Loucy (cell line): ENCODE measurements at regions not wholly inside any gene's neighbourhood (a gene's known extent, or its start where the extent isn't known, plus 50 kb on each side); places are given as distances from the start of the nearest gene placed in this dataset.

Experiments used
- H2AFZ ChIP-seq: fragments of 200-600 bp; sonication (generic); 2 replicates; pipeline ENCODE4 v1.6.0; 2016; ENCODE audit warnings: antibody characterized with exemption, mild to moderate bottlenecking, low read length, moderate library complexity
- H3F3A ChIP-seq: fragments of 200-600 bp; 2 replicates; pipeline ENCODE4 v1.6.0; 2016; ENCODE audit warnings: antibody characterized with exemption, low read depth, mild to moderate bottlenecking
- H3K27me3 ChIP-seq: fragments of 200-600 bp; sonication (generic); 2 replicates; pipeline ENCODE4 v1.6.1; 2014; ENCODE audit warnings: low read length, mild to moderate bottlenecking; ENCODE audit not compliant: insufficient read depth, poor library complexity, severe bottlenecking
- H3K36me3 ChIP-seq: fragments of 200-600 bp; sonication (generic); 2 replicates; pipeline ENCODE4 v1.6.1; 2016; ENCODE audit warnings: low read length; ENCODE audit not compliant: insufficient read depth
- H3K4me1 ChIP-seq: fragments of 200-600 bp; sonication (generic); 2 replicates; pipeline ENCODE4 v1.5.1; 2014; ENCODE audit warnings: low read length, mild to moderate bottlenecking; ENCODE audit not compliant: insufficient read depth, poor library complexity, severe bottlenecking
- H3K4me2 ChIP-seq: fragments of 200-600 bp; sonication (generic); 2 replicates; pipeline ENCODE4 v1.6.0; 2014; ENCODE audit warnings: antibody characterized with exemption, low read length, low read depth, mild to moderate bottlenecking; ENCODE audit not compliant: poor library complexity, severe bottlenecking
- H3K4me3 ChIP-seq: fragments of 200-600 bp; sonication (generic); 2 replicates; pipeline ENCODE4 v1.5.1; 2014; ENCODE audit warnings: low read length, mild to moderate bottlenecking, mixed read lengths; ENCODE audit not compliant: poor library complexity, severe bottlenecking
- H3K79me2 ChIP-seq: fragments of 200-600 bp; sonication (generic); 2 replicates; pipeline ENCODE4 v1.6.1; 2014; ENCODE audit warnings: low read length; ENCODE audit not compliant: insufficient read depth
- H3K9ac ChIP-seq: fragments of 200-600 bp; sonication (generic); 2 replicates; pipeline ENCODE4 v1.6.0; 2014; ENCODE audit warnings: mild to moderate bottlenecking, low read depth, low read length, moderate library complexity; ENCODE audit not compliant: poor library complexity, severe bottlenecking
- H3K9me2 ChIP-seq: fragments of 200-600 bp; sonication (generic); replicated peaks from 2 replicates; pipeline ENCODE4 v1.6.1; 2016; ENCODE audit warnings: low read depth, low read length, mixed read lengths
- H3K9me3 ChIP-seq: fragments of 200-600 bp; sonication (generic); 2 replicates; pipeline ENCODE4 v1.6.1; 2014; ENCODE audit warnings: mild to moderate bottlenecking, antibody characterized with exemption, low read length, low read depth; ENCODE audit not compliant: insufficient read depth
- H4K20me1 ChIP-seq: fragments of 200-600 bp; sonication (generic); 2 replicates; pipeline ENCODE4 v1.6.0; 2014; ENCODE audit warnings: antibody characterized with exemption, low read length, mild to moderate bottlenecking; ENCODE audit not compliant: insufficient read depth, poor library complexity, severe bottlenecking
- EZH2phosphoT487 ChIP-seq: fragments of 200-600 bp; IDR thresholded peaks from 2 replicates; pipeline ENCODE4 v1.6.1; 2018; ENCODE audit warnings: antibody characterized with exemption, mild to moderate bottlenecking, moderate library complexity, borderline replicate concordance
- TF ChIP-seq, protein P1 (sequence below): fragments of 200-600 bp; sonication (generic); conservative IDR thresholded peaks from 2 replicates; pipeline ENCODE4 v1.5.1; 2014; ENCODE audit warnings: mild to moderate bottlenecking, antibody characterized with exemption, low read length

- Histone ChIP-seq H2AFZ (no peak overlapping the region), H3K27me3 (no peaks in the 10 kb centered on the region), H3K4me3 (no peak overlapping the region), H3K9ac (no peak overlapping the region), H3K4me1 (no peaks in the 10 kb centered on the region), H3F3A (no peaks in the 10 kb centered on the region), H3K9me3 (no peaks in the 10 kb centered on the region), H3K36me3 (no peaks in the 10 kb centered on the region), H4K20me1 (no peaks in the 10 kb centered on the region), H3K9me2 (no peaks in the 10 kb centered on the region), H3K4me2 (no peak overlapping the region), H3K79me2 (no peaks in the 10 kb centered on the region)
- TF ChIP-seq, protein P1, sequence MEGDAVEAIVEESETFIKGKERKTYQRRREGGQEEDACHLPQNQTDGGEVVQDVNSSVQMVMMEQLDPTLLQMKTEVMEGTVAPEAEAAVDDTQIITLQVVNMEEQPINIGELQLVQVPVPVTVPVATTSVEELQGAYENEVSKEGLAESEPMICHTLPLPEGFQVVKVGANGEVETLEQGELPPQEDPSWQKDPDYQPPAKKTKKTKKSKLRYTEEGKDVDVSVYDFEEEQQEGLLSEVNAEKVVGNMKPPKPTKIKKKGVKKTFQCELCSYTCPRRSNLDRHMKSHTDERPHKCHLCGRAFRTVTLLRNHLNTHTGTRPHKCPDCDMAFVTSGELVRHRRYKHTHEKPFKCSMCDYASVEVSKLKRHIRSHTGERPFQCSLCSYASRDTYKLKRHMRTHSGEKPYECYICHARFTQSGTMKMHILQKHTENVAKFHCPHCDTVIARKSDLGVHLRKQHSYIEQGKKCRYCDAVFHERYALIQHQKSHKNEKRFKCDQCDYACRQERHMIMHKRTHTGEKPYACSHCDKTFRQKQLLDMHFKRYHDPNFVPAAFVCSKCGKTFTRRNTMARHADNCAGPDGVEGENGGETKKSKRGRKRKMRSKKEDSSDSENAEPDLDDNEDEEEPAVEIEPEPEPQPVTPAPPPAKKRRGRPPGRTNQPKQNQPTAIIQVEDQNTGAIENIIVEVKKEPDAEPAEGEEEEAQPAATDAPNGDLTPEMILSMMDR, result no peak
- no peak for TF ChIP-seq EZH2phosphoT487
Measured at GRCh38 chr11:121727942-121728341, 275.2 kb upstream of the SORL1-AS1 start.

GRCh38 chr11:121723246-121723741, 270.5 kb upstream of the SORL1-AS1 start:
- H3F3A ChIP-seq, result no peaks in the 10 kb centered on the region
- H3K4me3 ChIP-seq, result no peak overlapping the region
- H3K79me2 ChIP-seq, result no peaks in the 10 kb centered on the region
- no peaks in the 10 kb centered on the region for H3K27me3 ChIP-seq
- no peak overlapping the region for H3K9ac ChIP-seq
- no peak overlapping the region for H3K4me2 ChIP-seq
- H4K20me1 ChIP-seq, result no peaks in the 10 kb centered on the region
- H3K9me2 ChIP-seq, result no peaks in the 10 kb centered on the region
- 0 out of 2 replicates have a peak, but pooled peaks cover 3% of the 10 kb centered on the region for H3K9me3 ChIP-seq
- no peak for TF ChIP-seq EZH2phosphoT487
- TF ChIP-seq, protein P1, result no peak
- no peak overlapping the region for H2AFZ ChIP-seq
- H3K4me1 ChIP-seq, result no peaks in the 10 kb centered on the region
- no peaks in the 10 kb centered on the region for H3K36me3 ChIP-seq

GRCh38 chr11:121722431-121723245, 269.9 kb upstream of the SORL1-AS1 start:
- H3F3A ChIP-seq, result no peaks in the 10 kb centered on the region
- H3K9me2 ChIP-seq, result no peaks in the 10 kb centered on the region
- TF ChIP-seq EZH2phosphoT487, result no peak
- TF ChIP-seq, protein P1, result no peak
- H3K36me3 ChIP-seq, result no peaks in the 10 kb centered on the region
- no peaks in the 10 kb centered on the region for H3K27me3 ChIP-seq
- H4K20me1 ChIP-seq, result no peaks in the 10 kb centered on the region
- 0 out of 2 replicates have a peak, but pooled peaks cover 3% of the 10 kb centered on the region for H3K9me3 ChIP-seq
- no peaks in the 10 kb centered on the region for H3K79me2 ChIP-seq
- H3K4me1 ChIP-seq, result no peaks in the 10 kb centered on the region
- H3K4me2 ChIP-seq, result no peak overlapping the region
- H3K9ac ChIP-seq, result no peak overlapping the region
- H2AFZ ChIP-seq, result no peak overlapping the region
- H3K4me3 ChIP-seq, result no peak overlapping the region
